Muscle of back (tissue), 3 donors: ENCODE measurements at regions not wholly inside any gene's neighbourhood (a gene's known extent, or its start where the extent isn't known, plus 50 kb on each side); places are given as distances from the start of the nearest gene placed in this dataset.

ENCODE experiments used
- DNase-seq, 3 donors: peaks; one replicate each; pipeline versions ENCODE4 v3.0.0 to v3.0.0-alpha.2; 2013

DNA sequence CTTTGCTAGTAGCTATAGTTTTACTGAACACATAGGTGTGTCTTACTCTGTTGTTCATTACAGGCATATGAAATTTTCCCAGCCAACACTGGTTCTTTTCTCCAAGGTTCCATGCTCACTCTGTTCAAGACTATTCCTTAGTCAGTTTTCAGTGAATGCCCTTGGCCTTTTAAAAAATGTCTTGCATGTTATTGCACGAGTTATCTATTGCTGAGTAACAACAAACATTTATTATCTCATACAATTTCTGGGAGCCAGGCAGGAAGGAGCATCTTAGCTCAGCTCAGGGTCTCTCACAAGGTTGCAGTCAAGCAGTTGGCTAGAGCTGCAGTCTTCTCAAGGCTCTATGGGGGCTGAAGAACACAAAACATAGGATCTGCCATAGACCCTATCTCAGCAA is 223.5 kb downstream of the BTG1 start:
- DNase-seq, result no peak

DNA sequence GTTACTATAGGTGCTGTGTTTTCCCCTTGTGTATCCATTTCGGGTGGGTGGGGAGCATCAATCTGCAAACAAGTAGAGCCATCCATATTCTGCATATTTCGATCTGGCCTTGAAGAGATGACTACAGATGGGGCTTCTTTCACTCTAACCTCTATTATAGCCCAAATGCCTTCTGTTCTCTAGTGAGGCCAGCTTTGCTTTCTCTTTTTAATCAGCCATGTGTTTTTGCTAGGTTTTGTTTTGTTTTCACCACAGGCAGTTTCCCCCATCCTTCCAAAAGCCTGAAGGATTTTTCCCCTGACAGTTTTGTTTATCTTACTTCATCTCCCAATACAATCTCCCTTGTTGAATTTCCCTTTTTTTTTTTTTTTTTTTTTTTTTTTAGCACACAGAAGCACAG is 224.1 kb downstream of the BTG1 start:
- DNase-seq, result peak in 1 of 3 donors; percentile 17

DNA sequence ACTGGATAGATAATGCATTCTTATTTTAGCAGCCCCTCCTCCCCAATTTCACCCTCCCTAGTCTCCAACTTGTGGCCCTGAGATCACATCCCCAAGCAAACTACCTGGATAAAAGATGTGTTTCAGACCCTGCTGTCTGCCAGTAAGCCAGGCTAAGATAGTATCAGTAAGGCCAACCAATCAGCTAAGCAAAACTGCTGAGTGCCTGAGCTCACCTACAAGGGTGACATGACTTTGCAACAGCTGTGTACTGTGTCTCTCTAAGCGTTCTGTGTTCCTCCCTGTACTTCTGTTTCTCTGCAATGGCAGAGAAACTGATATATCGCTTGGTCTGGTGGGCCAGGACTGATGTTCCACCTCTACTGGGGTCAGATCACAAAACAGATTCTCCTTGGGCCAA is 224.9 kb downstream of the BTG1 start:
- DNase-seq, result no peak

DNA sequence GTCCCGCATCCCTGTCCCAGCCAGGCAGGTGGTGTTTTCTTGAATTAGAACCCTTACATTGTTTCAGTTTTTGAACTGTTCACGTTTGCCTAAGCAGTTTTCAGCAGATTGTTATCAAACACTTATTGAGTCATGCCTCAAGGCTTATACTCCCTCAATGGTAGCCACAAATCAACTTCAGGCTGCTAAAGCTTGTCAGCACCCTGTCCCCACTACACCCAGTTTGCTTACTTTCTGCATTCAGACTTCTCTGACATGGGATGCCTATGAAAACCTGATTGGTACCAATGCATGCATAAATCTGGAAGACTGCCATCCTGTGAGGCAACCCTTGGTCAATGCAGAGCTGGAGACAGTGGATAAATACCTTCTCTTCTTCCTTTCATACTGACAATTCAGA is 225.4 kb downstream of the BTG1 start:
- DNase-seq, result peak in 1 of 3 donors; percentile 75

DNA sequence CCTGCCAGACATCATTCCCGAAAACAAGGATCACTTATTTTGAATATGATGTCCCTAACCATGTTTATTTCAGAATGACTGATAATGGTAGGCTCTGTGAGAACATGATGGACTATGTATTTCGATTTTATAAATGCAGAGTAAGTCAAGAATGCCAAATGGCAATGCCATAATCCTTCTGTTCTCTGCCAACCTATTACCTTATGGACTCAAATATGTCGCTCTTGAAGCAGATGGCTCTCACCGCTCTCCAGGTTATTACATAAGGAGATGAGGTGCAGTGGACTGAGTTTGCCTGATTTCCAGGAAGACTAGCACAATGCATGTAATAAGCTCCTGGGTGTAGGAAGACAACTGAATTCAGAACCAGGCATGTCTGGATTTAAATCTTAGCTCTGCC is 227.2 kb downstream of the BTG1 start:
- DNase-seq, result no peak

DNA sequence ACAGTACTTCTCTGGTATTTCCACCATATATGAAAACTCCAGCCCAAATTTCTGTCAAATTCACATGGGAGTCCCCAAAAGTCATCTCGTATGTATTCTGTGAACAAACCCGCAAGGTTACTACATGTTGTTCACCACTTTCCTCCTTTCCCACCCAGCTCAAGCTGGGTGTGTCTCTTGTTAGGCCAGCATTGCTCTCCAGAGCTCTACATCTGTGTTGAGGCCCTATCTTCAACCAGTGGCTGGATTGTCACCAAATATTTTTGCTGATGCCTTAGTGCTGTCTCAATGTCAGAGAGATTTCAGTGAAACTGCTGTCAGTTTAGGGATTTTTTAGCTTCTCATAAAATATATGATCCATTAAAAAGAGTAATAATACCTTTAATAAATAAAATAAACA is 230.9 kb downstream of the BTG1 start:
- DNase-seq, result peak in 1 of 3 donors; percentile 27

DNA sequence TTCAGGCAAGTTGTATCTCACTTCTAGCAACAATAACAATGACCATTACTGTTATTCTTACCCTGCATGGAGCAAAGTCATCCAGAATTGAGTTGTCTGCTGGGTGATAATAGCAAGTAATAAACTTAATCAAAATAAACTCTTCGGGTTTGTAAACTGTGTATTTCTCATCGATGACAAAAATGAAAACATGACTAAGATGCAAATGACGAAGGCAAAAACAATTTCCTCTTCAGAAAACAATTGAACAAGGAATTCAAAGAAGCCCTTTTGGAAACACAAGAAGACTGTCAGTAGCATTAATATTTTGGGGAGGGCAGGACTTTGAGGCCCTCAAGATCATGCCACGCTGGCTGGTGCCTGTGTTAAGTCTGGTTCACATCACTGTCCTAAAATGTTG is 232.0 kb downstream of the BTG1 start:
- no peak for DNase-seq

DNA sequence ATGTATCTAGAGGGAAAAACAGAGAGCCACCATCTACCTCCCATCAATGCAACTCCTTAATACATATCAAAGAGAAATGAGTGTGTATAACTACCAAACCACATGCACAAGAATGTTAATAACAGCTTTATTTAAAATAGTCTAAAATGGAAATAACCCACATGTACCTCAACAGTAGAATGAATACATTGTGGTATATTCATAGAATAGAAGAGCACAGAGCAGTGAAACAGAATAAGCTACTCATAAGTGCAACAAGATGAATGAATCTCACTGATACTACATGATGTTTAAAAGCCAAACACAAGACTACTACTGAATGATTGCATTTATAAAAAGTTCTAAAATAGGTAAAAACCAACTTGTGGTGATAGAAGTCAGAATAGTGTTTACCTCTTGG is 232.5 kb downstream of the BTG1 start:
- no peak for DNase-seq

DNA sequence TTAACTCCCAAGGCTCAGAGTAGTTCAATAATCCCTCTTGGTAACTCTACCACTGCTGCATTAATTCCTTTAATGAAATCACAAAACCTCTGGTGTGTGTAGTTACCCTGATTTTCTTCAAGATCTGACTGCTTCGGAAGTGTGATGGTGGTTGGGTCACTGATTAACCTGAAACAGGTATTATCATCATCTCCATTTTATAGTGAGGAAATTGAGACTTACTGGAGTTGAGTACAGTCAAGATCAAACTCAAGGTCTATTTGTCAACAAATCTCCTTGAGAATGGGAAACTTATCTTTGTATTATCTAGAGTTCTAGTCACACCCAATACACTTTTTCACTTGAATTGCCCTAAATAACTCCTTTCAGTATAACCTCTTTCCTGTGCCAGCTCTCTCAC is 233.5 kb downstream of the BTG1 start:
- DNase-seq, result no peak

DNA sequence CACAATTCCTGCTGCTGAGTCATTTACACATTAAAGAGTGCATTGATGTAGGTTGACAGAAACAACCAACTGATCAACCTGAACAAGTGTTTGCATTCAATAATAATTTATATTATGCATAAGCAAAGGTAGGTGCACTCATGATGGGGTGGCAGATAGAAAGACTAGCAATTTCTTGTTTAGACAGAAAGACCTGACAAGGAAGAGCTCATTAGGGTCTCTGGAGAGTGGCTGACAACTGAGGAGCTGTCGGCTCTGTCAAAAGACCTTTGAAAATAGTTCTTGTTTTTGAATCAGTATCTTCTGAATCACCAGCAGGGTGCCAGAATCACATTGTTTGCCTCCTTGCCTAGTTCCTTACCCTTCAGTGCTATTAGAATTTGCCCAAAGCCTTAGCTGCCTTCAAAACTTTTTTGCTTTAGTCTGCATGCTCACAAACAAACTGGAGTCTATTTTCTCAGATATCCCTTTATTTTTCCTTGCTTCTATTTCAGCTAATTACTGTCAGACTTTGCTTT is 234.7 kb downstream of the BTG1 start:
- DNase-seq, result no peak

DNA sequence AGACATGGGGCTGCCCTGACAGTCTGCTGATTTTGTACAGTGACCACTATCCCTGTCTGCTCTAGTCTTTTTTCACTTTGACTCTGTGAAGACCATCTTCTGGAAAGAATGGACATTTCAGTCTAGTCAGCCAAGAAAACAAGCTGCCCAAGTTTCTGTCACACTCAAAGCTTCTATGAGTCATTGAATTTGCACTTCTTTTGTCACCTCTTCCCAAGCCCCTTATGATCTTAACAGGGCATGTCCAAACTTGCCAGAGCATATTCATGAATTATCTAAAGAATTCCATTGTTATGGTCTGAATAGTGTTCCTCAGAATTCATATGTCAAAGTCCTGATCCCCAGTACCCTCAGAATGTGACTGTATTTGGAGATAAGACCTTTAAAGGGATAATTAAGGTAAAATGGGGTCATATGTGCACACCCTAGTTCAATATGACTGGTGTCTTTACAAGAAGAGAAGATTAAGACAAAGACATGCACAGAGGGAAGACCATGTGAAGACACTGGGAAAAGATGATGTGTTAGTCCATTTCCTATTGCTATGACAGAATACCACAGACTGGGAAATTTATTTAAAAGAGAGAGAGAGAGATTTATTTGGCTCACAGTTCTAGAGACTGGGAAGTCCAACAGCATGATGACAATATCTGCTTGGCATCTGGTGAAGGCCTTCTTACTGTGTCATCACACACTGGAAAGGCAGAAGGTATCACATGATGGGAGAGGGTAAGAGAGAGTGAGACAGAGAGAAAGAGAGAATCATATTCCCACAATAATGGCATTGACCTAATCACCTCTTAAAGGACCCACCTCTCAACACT is 242.6 kb downstream of the BTG1 start:
- no peak for DNase-seq

DNA sequence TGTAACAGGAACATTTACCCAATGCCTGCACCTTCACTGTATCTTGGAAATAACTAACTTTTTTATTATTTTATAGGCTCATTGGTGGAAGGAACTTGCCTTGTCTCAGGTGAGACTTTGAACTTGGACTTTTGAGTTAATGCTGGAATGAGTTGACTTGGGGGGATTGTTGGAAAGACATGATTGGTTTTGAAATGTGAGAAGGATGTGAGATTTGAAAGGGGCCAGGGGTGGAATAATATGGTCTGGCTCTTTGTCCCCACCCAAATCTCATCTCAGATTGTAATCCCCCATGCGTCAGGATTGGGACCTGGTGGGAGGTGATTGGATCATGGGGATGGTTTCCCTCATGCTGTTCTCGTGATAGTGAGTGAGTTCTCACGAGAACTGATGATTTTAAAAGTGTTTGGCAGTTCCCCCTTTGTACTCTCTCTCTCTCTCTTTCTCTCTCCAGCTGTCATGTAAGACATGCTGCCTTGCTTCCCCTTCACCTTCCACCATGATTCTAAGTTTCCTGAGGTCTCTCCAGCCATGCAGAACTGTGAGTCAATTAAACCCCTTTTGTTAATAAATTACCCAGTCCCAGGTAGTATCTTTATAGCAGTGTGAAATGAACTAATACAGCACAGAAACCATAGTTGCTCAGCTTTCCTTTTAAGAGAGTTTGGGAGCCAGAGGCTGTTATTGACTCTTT is 244.1 kb downstream of the BTG1 start:
- DNase-seq, result no peak

DNA sequence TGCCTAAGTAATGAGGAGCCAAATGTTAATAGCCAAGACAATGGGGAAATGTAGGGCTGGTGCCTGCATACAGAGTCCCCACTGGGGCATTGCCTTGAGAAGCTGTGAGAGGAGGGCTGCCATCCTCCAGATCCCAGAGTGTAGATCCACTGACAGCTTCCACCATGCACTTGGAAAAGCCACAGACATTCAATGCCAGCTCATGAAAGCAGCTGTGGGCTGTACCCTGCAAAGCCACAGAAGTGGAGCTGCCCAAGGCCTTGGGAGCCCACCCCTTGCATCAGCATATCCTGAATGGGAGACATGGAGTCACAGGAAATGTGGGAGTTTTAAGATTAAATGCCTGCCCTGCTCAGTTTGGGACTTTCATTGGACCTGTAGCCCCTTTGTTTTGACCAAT is 244.7 kb downstream of the BTG1 start:
- DNase-seq, result no peak

DNA sequence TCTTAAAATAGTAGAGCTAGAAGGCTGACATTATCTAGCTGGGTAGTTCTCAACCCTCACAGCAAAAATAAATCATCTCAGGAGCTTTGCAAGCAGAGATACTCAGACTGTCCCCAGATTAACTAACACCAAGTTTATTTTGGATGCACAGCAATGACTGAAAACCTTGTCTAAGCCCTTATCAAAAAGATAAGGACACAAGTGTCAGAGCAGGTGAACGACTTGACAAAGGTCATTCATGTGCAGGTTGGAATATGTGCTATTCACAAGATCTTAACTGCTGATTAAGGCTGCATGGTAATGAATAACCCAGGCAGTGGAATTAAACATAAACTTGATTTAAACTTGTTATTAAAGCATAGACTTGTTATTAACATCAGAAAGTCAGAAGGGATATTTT is 246.6 kb downstream of the BTG1 start:
- DNase-seq, result no peak

DNA sequence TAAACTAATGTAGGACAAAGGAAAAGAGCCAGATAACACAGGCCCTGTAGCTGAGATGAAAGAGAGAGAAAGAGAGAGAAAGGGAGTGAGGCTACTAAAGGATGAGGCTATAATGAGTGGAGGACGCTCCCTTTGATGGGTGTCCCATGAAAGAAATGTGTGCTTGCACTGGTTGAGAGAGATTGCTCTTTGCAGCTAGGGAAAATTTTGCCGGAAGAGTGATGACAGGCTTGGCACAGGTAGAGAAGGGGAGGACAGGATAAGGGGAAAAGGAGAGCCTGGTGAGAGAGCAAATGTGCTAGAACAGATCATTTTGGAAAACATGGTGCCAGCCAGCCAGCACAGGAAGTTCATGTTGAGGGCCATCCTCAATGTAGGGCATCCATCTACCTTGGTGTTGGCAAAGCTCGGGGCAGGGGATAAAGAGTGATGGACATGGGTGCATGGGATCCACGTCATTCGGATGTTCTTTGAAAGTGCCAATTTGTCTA is 248.6 kb downstream of the BTG1 start:
- DNase-seq, result no peak

DNA sequence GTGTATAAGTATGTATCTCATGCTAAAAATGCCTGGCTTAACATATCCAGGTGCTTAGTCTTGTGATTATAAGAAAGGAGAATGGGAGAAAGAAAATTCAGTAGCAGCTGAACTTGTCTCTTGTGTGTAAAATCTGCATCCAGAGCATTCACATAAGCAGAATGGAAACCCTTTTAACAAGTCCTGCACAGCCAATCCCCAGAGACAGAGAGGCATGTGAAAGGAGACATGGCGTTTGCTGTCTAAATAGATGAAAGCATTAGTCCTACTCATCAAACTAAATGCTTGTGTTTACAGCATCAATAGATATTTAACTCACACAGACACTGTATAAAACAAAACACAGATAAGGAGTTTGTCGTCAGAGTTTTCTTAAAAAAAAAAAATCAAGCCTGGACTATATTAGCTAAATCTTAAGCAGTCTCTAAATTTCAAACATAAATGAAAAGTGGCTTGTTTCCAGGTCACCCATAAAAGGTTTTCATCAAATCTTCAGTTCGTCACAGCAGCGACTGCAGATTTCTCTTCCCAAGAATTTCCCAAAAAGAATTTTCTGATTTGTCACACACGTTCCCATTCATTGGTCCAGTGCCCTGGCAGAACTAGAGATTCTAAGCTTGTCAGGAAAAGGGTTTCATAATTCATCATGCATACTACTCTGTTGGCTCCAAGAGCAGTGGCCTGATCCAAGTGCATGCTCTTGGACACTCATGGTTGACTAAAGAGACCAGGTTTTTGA is 249.2 kb downstream of the BTG1 start:
- peak; percentile 47 to 81 (median 59) for DNase-seq

DNA sequence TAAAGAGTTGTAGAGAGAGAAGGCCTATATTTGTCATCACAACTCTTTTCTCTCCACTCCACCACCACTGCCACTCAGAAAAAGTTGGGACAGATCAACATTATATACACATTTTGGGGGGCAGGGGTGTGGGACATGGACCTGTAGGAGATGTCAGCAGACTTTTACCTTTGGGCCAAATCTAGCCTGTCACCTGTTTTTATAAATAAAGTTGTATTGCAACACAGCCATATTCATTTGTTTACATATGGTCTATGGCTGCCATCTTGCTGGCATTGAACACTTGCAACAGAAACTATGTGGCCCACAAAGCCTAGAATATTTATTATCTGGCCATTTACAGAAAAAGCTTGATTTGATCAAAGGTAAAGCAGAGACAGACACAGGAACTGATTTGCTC is 250.7 kb downstream of the BTG1 start:
- DNase-seq, result no peak

DNA sequence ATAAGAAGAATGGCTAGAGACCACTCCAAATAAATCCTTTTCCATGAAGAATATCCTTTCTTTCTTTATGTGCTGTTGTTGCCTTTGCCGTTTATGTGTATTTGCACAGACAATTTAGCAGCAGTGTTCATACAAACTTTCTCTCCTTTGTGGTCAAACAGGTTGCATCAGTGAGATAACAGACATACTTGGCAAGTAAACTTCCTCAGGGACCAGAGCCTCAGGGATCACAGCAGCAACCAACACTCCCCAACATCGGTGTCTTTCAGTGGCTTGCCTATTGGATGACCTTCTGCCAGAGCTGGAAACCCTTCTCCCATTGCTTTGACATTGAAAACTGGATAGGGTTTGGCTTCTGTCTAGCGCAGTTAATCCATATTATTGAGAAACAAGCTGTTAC is 252.2 kb downstream of the BTG1 start:
- no peak for DNase-seq

DNA sequence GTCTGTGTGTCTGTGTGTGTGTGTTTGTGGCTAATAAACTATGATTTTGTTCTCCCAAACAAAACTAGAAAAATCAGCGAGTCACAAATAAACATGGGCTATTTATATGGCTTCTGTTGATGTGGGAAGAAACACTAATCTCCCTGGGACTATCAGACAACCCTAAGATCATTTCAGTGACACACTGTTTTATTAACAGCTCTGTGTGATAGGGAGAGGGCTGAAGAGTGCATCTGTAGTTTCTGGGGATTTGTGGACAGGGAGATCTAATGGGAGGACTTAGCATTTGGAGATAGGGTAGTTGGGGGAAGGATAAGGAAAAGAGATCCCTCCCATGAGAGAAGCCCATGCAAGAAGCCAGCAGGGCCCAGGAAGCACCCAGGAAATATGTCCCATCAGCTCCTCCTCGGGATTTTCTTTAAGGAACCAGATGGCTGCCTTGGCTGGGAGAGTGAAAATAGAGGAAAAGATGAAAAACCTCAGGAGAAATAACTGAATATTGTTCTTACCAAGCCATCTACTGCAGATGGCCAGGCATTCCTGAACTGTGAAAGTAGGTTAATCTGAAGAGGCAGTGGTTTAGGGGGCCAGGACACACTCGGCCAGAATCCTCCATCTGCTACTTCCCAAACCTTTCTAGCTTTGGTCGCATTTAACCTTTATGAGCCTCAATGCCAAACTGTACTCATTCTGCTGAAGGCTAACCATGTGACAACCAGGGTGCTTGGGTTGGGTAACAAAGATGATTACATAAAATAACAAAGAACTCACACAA is 253.4 kb downstream of the BTG1 start:
- DNase-seq, result peak in 1 of 3 donors; percentile 42

DNA sequence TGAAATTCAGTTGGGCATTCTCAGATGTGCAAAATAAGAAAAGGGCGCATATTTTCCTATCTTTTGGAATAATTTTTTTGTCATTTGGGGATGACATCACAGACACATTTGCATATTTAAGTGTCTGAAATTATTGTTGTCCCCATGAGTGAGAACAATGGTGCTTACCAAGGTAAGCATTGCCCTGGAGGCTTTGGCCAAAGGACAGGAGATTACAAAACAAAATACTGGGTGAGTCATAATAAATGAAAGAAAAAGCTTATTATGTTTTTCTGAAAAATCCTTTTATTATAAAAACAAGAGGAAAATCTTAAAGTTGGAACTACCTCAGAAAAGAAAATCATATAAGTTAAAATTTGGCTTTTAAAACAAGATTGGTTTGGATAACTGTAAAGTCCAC is 254.9 kb downstream of the BTG1 start:
- DNase-seq, result no peak

DNA sequence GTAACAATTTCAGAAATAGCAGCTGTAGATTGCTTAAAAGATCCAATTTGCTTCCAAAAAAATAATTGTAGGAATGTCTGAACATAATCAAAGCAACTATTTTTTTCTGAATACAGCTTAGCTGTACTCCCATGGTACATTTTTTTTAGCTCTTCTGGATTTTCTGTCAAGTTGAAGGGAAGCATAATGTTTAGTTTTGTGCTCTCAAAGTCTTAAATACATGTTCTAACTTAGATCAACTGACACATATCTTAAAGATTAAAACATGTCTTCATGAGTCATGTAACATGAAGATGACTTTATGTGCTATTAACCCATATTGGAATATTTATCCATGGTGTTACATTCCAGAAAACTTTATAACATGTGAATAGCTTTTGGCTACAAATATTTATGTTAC is 255.7 kb downstream of the BTG1 start:
- DNase-seq, result peak in 1 of 3 donors; percentile 37

DNA sequence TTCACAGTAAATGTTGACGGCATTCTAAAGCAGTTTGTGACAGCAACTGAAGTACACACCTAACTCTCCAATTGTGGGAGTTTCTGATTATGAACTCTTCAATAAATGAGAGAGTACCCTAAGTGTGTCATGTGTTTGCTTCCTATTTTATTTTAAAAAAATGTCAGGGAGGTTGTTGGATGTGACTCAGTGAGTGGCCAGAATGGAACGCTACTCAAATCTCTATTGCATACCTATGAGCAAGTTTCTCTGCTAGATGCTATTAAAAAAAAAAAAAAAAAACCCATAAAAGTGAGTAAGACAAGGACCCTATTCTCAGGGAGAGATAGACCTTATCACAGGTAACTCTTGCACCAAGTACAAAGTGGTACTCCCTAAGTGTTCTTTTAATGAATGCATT is 256.6 kb downstream of the BTG1 start:
- no peak for DNase-seq
